Lung (tissue), 11 donors: ENCODE measurements at regions not wholly inside any gene's neighbourhood (a gene's known extent, or its start where the extent isn't known, plus 50 kb on each side); places are given as distances from the start of the nearest gene placed in this dataset.

Source experiments
- ATAC-seq: fragments of 200-7000 bp; cut with Tn5 transposase; one replicate; pipeline ENCODE4 v1.9.1; 2020; ENCODE audit warnings: moderate number of reproducible peaks; ENCODE audit not compliant: insufficient read depth, low FRiP score
- DNase-seq, 3 donors: peaks; one replicate each; pipeline ENCODE4 v3.0.0-alpha.2; 2013 to 2017
- H3K27ac ChIP-seq, 2 donors: one replicate each; pipeline ENCODE4 v1.5.1; 2013; ENCODE audit warnings: mild to moderate bottlenecking in 2 of 2, moderate library complexity in 2 of 2, control low read depth in 1 of 2, inconsistent platforms in 1 of 2, low read depth in 1 of 2, low read length in 1 of 2
- H3K27me3 ChIP-seq, 3 donors: one replicate each; pipeline ENCODE4 v1.5.1; 2013; ENCODE audit warnings: low read length in 2 of 3; ENCODE audit not compliant: control insufficient read depth in 3 of 3, insufficient read depth in 3 of 3
- H3K36me3 ChIP-seq, 4 donors: one replicate each; pipeline ENCODE4 v1.5.1; 2013; ENCODE audit warnings: low read length in 4 of 4, mild to moderate bottlenecking in 1 of 4, moderate library complexity in 1 of 4; ENCODE audit not compliant: control insufficient read depth in 4 of 4, insufficient read depth in 4 of 4
- H3K4me1 ChIP-seq, 5 donors: one replicate each; pipeline ENCODE4 v1.5.1; 2013; ENCODE audit warnings: low read length in 5 of 5, mild to moderate bottlenecking in 2 of 5, moderate library complexity in 1 of 5; ENCODE audit not compliant: control insufficient read depth in 5 of 5, insufficient read depth in 5 of 5
- H3K4me3 ChIP-seq: one replicate; pipeline ENCODE4 v1.5.1; 2013; ENCODE audit warnings: mild to moderate bottlenecking, control low read depth, moderate library complexity
- H3K9ac ChIP-seq, 2 donors: one replicate each; pipeline ENCODE4 v1.5.1; 2013; ENCODE audit warnings: low read length in 2 of 2, control low read depth in 1 of 2; ENCODE audit not compliant: insufficient read depth in 1 of 2
- H3K9me3 ChIP-seq, 4 donors: one replicate each; pipeline ENCODE4 v1.5.1; 2013; ENCODE audit warnings: low read length in 3 of 4, mild to moderate bottlenecking in 1 of 4, moderate library complexity in 1 of 4; ENCODE audit not compliant: control insufficient read depth in 4 of 4, insufficient read depth in 3 of 4
- WGBS, 2 donors: extraction: QIAGEN DNeasy Blood & Tissue Kit; methylation state at CpG; one replicate each; pipeline ENCODE4 v1.1.7; 2013; 5-methylcytosine and 5-hydroxymethylcytosine counted together
- TF ChIP-seq, protein P1 (sequence below): IDR thresholded peaks from 2 replicates; pipeline ENCODE4 v1.5.1; 2012; ENCODE audit warnings: mild to moderate bottlenecking; ENCODE audit errors: control extremely low read depth, extremely low read depth
- donor health status: control.
- donor health status: control.
- donor health status: Bipolar disorder and iron deficiency.
- donor health status: healthy.
- donor health status: DM: yes; HTN: yes; CAD: no.

DNA sequence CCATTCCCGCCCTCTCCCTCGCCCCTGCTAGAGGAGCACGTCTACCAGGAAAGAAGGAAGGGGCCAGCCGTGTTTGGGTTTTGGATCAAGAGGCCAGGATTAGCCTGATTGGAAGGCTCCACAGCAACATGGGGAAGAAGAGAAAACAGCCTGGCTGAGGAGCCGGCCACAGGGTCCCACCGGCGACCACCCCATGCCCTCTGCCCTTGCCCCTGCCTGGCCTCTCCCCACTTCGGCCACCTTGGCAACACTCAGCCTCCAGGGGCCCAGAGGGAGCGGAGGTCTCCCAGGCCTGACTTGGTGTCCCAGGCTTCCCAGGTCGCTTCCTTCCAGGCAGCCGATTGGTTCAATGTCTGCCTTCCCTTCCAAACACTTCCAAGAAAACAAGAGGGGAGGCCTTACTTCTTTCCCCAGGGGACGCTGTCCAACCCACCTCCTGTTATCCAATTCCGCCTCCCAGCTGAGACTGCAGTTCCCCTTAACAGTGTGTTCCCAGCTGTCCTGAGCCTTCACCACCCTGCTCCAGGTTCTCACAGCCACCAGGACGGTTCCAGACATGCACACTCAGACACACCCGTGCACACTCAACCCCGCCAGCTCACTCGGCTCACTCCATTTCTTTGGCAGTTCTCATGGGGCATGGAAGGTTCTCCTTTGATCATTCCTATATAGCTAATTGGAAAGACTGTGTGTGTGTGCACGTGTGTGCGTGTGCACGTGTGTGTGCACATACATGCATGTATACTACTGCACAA, 65.4 kb downstream of the RBFOX3 start:
- H3K27ac ChIP-seq: no peak overlapping the region
- DNase-seq: no peak
- peaks cover 0 to 3% (median 0%) of the 10 kb centered on the region in 4 donors for H3K9me3 ChIP-seq
- H3K4me3 ChIP-seq: no peak overlapping the region
- no peak for ATAC-seq
- H3K4me1 ChIP-seq: peaks cover 0 to 8% (median 0%) of the 10 kb centered on the region in 5 donors
- H3K36me3 ChIP-seq: no peaks in the 10 kb centered on the region
- TF ChIP-seq, protein P1, sequence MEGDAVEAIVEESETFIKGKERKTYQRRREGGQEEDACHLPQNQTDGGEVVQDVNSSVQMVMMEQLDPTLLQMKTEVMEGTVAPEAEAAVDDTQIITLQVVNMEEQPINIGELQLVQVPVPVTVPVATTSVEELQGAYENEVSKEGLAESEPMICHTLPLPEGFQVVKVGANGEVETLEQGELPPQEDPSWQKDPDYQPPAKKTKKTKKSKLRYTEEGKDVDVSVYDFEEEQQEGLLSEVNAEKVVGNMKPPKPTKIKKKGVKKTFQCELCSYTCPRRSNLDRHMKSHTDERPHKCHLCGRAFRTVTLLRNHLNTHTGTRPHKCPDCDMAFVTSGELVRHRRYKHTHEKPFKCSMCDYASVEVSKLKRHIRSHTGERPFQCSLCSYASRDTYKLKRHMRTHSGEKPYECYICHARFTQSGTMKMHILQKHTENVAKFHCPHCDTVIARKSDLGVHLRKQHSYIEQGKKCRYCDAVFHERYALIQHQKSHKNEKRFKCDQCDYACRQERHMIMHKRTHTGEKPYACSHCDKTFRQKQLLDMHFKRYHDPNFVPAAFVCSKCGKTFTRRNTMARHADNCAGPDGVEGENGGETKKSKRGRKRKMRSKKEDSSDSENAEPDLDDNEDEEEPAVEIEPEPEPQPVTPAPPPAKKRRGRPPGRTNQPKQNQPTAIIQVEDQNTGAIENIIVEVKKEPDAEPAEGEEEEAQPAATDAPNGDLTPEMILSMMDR: no peak
- no peak overlapping the region for H3K9ac ChIP-seq
- peaks cover 0 to 17% (median 4%) of the 10 kb centered on the region in 3 donors for H3K27me3 ChIP-seq
- whole genome bisulfite sequencing, 2 donors: 78 to 81% methylated on average over 20 of the region's 20 CpGs

DNA sequence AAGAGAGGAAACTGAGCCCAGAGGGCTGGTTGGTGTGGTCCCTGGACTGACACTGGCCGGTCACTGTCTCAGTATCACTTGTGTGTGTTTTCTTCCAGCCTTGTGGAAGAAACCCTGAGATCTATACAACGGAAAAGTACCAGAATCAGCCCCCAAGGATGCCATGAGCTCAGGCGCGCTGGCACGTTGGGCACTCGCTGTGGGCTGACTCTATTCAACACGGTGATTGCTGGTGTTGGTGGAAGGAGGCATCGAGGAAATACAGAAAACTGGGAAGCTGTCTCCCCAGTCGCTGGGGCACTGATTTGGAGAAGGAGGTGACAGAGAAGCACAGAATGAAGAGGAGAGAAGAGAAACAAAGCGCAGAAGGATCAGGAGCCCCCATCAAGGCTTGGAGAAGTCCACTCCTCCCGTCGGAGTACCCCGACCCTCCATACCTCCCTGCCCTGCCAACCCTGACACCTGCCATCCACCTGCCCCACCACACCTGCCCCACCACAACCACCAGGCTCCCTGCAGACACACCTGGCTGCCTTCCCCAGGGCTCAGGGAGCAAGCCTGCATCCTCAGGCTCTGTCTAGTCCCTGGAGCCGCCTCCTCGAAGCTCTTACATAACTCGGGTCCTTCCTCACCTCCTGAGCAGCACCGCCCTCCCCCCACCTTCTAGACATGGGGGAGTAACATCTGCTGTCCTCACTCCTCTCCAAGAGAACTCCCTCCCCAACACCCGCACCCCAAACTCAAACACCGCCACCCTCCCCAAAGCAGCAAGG, 66.5 kb downstream of the RBFOX3 start:
- Histone ChIP-seq H3K4me1 (peaks cover 0 to 8% (median 0%) of the 10 kb centered on the region in 5 donors), H3K27me3 (peaks cover 0 to 17% (median 4%) of the 10 kb centered on the region in 3 donors), H3K9me3 (peaks cover 0 to 3% (median 0%) of the 10 kb centered on the region in 4 donors), H3K4me3 (no peak overlapping the region), H3K9ac (no peak overlapping the region), H3K36me3 (no peaks in the 10 kb centered on the region), H3K27ac (no peak overlapping the region)
- TF ChIP-seq, protein P1: no peak
- WGBS, 2 donors: 85 to 86% methylated on average over 19 of the region's 19 CpGs
- DNase-seq (no peak), ATAC-seq (no peak)

DNA sequence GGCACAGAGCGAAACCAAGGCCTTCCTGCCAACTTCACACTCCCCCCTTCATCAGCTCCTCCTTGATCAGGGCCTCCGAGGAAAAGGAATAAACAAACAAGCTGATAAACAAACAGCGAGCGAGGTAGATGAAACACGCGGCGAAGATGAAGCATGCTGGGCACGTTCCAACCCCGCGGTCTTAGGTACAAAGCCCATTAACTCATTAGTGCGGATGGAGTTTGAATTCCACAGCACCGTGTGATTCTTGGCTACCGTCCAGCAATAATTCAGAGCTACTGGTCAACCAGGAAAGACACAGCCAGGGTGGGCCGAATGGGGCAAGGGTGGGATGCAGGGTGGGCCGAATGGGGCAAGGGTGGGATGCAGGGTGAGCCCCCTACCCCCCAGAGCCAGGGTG, 67.3 kb downstream of the RBFOX3 start:
- Histone ChIP-seq H3K4me3 (no peak overlapping the region), H3K4me1 (peaks cover 0 to 8% (median 0%) of the 10 kb centered on the region in 5 donors), H3K36me3 (no peaks in the 10 kb centered on the region), H3K9me3 (peaks cover 0 to 3% (median 0%) of the 10 kb centered on the region in 4 donors), H3K27me3 (peaks cover 0 to 17% (median 4%) of the 10 kb centered on the region in 3 donors), H3K27ac (no peak overlapping the region), H3K9ac (no peak overlapping the region)
- TF ChIP-seq, protein P1: no peak
- ATAC-seq (no peak), DNase-seq (peak; percentile 25 to 55 (median 36))
- 29 to 58% methylated on average over 15 of the region's 15 CpGs for WGBS, 2 donors
